MCF 10A (cell line): ENCODE measurements at regions not wholly inside any gene's neighbourhood (a gene's known extent, or its start where the extent isn't known, plus 50 kb on each side); places are given as distances from the start of the nearest gene placed in this dataset.

ENCODE experiments used
- BruUV-seq: library from RNA; stranded (reverse); fragments of 400-500 nt; replicated peaks from 2 replicates; lab custom pipeline; 2021; lab: Mats Ljungman, UMichigan
- CTCF ChIA-PET: fragments of 300-600 bp; sonication (Branson Sonifier 250); formaldehyde crosslinking; extraction: SDS; loops from one replicate; lab custom pipeline; 2021; ENCODE audit warnings: antibody characterized with exemption, inconsistent platforms; lab: Yijun Ruan, JAX
- POLR2A ChIA-PET: fragments of 300-600, 350-650 bp; sonication (Branson Sonifier 250); formaldehyde crosslinking; extraction: SDS; loops from one replicate; lab custom pipeline; 2020; ENCODE audit warnings: antibody characterized with exemption, inconsistent platforms; lab: Yijun Ruan, JAX
- DNase-seq: peaks from one replicate; pipeline ENCODE4 v3.0.0-alpha.2; 2018; ENCODE audit not compliant: unreplicated experiment
- H3K27ac Mint-ChIP-seq: one replicate; pipeline ENCODE4 v1.8.0; 2022; ENCODE audit warnings: mild to moderate bottlenecking, low read depth, mixed read lengths; ENCODE audit not compliant: unreplicated experiment
- H3K27me3 Mint-ChIP-seq: one replicate; pipeline ENCODE4 v1.8.0; 2022; ENCODE audit warnings: mixed read lengths; ENCODE audit not compliant: insufficient read depth, unreplicated experiment
- H3K36me3 Mint-ChIP-seq: one replicate; pipeline ENCODE4 v1.8.0; 2022; ENCODE audit warnings: mild to moderate bottlenecking, moderate library complexity, mixed read lengths; ENCODE audit not compliant: insufficient read depth, unreplicated experiment
- H3K4me1 Mint-ChIP-seq: one replicate; pipeline ENCODE4 v1.8.0; 2022; ENCODE audit warnings: mixed read lengths; ENCODE audit not compliant: insufficient read depth, unreplicated experiment
- H3K4me3 Mint-ChIP-seq: one replicate; pipeline ENCODE4 v1.8.0; 2022; ENCODE audit warnings: mild to moderate bottlenecking, moderate library complexity, mixed read lengths; ENCODE audit not compliant: unreplicated experiment
- H3K9me3 Mint-ChIP-seq: one replicate; pipeline ENCODE4 v1.8.0; 2022; ENCODE audit warnings: mixed read lengths; ENCODE audit not compliant: unreplicated experiment
- CTCF ChIP-seq: fragments of 200-600 bp; IDR thresholded peaks from one replicate; pipeline ENCODE4 v1.8.0; 2022; ENCODE audit warnings: antibody characterized with exemption, mild to moderate bottlenecking; ENCODE audit not compliant: unreplicated experiment
- intact Hi-C: fragments of 100-400 bp; cut with micrococcal nuclease; formaldehyde crosslinking; loops from 2 replicates; pipeline ENCODE4 v1.14.1; 2022

- ChIA-PET CTCF (no interaction called here), POLR2A (no interaction called here)
- no TSS peak for BruUV-seq
- Mint-ChIP-seq H3K36me3 (no peaks in the 10 kb centered on the region), H3K27ac (no peak overlapping the region), H3K9me3 (no peaks in the 10 kb centered on the region), H3K27me3 (no peaks in the 10 kb centered on the region), H3K4me3 (no peak overlapping the region), H3K4me1 (peaks cover 9% of the 10 kb centered on the region)
- intact Hi-C loops: no loop called here
- no peak for TF ChIP-seq CTCF
- no peak for DNase-seq
These were observed 123.5 kb downstream of the GLI2 start for GRCh38 chr2:120859128-120859527.

DNA sequence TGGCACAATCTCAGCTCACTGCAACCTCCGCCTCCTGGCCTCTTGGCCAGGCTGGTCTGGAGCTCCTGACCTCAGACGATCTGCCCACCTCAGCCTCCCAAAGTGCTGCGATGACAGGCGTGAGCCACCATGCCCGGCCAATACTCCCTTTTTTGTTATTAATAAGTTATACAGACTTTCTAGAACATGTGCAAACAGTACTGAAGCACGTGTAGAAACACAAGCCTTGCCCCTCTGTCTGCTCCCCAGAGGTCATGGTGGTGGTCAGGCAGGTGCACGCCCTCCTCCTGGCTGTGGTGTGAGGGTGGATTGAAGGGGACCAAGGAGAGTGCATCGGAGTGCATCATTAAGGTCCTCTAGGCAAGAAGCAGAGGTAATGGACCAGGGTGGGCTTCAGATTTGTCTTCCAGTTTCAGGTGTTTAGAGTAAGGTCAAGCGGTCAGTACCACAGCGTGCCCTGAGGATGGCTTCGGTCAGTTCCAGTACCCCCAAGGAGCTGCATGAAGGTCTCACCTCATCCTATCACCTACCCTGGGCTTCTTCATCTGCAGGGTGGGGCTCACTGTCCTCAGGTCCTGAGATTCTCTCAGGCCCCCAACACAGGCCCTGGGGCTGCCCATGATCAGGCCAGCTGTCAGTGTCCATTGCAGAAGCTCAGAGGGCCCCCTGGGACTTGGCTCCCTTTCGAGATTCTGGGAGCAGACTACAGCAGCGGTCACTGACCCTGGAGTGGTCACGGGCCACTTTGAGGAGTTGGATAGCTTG lies 124.3 kb downstream of the GLI2 start:
- CTCF ChIA-PET: no interaction called here
- intact Hi-C loops: no loop called here

DNA sequence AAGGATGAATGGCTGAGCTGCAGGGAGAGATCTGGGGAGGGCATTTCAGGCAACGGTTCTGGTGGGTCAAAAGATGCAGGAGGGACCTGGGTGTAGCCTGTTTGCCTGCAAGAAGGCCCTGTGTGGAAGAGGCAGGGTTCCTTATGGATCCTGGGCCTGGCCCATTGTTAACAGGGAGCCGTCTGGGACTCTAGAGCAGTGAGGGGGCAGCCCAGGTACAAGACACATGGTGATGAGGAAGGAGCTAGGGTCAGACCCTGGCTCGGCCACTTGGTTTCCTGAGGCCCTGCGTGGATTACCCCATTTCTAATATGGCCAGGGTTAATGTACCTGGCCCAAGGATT lies 124.9 kb downstream of the GLI2 start:
- no peak for DNase-seq
- no peak overlapping the region for H3K4me3 Mint-ChIP-seq
- peaks cover 9% of the 10 kb centered on the region for H3K4me1 Mint-ChIP-seq
- H3K9me3 Mint-ChIP-seq: no peaks in the 10 kb centered on the region
- H3K27ac Mint-ChIP-seq: no peak overlapping the region
- POLR2A ChIA-PET: no interaction called here
- CTCF ChIA-PET: no interaction called here
- H3K36me3 Mint-ChIP-seq: no peaks in the 10 kb centered on the region
- intact Hi-C loops: no loop called here
- no peaks in the 10 kb centered on the region for H3K27me3 Mint-ChIP-seq
- BruUV-seq: no TSS peak
- no peak for TF ChIP-seq CTCF

More for the DNA sequence above, 124.3 kb downstream of the GLI2 start:
- no peaks in the 10 kb centered on the region for H3K27me3 Mint-ChIP-seq
- H3K4me1 Mint-ChIP-seq: peaks cover 9% of the 10 kb centered on the region
- no peak overlapping the region for H3K4me3 Mint-ChIP-seq
- no peaks in the 10 kb centered on the region for H3K9me3 Mint-ChIP-seq
- DNase-seq: no peak
- no peaks in the 10 kb centered on the region for H3K36me3 Mint-ChIP-seq
- POLR2A ChIA-PET: no interaction called here
- TF ChIP-seq CTCF: no peak
- H3K27ac Mint-ChIP-seq: no peak overlapping the region
- BruUV-seq: no TSS peak

DNA sequence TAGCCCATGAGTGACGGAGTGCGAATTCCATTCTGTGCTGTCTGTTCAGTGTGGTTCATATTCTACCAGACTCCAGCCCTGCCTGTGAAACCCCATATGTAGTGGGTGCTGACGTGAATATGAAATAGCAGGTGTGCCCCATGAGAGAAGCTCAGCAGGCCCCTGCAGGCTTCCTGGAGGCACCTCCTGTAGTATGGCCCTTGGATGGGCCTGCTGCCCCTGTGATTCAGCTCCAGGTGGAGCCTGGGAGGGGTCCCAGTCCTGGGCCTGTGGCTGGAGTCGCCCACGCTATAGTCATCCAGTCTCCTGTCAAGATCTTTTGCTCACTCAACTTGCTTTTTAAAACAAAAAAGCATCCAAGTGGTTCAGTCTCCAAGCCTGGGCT lies 125.5 kb downstream of the GLI2 start:
- no TSS peak for BruUV-seq
- ChIA-PET POLR2A (no interaction called here), CTCF (interaction anchor here (0.6 to 0.7 kb wide), 2 partner anchors 18 to 211 kb away, joined by 3 read pairs; no protein-coding TSS in a partner anchor)
- Mint-ChIP-seq H3K9me3 (no peaks in the 10 kb centered on the region), H3K36me3 (no peaks in the 10 kb centered on the region), H3K27ac (no peak overlapping the region), H3K27me3 (no peaks in the 10 kb centered on the region), H3K4me1 (peaks cover 9% of the 10 kb centered on the region), H3K4me3 (no peak overlapping the region)
- DNase-seq: no peak
- intact Hi-C loops: no loop called here
- no peak for TF ChIP-seq CTCF
